HCT116 (cell line): ENCODE measurements at regions not wholly inside any gene's neighbourhood (a gene's known extent, or its start where the extent isn't known, plus 50 kb on each side); places are given as distances from the start of the nearest gene placed in this dataset.

Source experiments
- ATAC-seq: fragments of 200-7000 bp; cut with Tn5 transposase; 2 replicates; pipeline ENCODE4 v1.9.1; 2020; ENCODE audit warnings: mild to moderate bottlenecking, moderate library complexity
- BruUV-seq: library from RNA; stranded (reverse); fragments of 400-500 nt; replicated peaks from 2 replicates; lab custom pipeline; 2021; lab: Mats Ljungman, UMichigan
- CTCF ChIA-PET: fragments of 300-600 bp; sonication (Branson Sonifier 250); formaldehyde crosslinking; loops from one replicate; lab custom pipeline; 2021; ENCODE audit warnings: antibody characterized with exemption; lab: Charles Lee
- POLR2A ChIA-PET: fragments of 300-600, 350-600 bp; sonication (Branson Sonifier 250); formaldehyde crosslinking; loops from one replicate; lab custom pipeline; 2021; ENCODE audit warnings: antibody characterized with exemption; lab: Charles Lee
- RAD21 ChIA-PET, 2 experiments: fragments of 300-600 bp; sonication (Branson Sonifier 250); formaldehyde crosslinking; loops; one replicate each; lab custom pipeline; 2023; ENCODE audit warnings: low total read pairs in 2 of 2; ENCODE audit not compliant: uncharacterized antibody in 2 of 2, unreplicated experiment in 2 of 2, low non-redundant PET in 1 of 2; lab: Charles Lee
- DNase-seq: peaks from one replicate; pipeline ENCODE4 v3.0.0-alpha.2; 2010; ENCODE audit warnings: low read depth, low spot score
- H2AFZ ChIP-seq: fragments of 200-600 bp; shearing (Covaris generic), sonication (generic); 2 replicates; pipeline ENCODE4 v1.6.1; 2017; ENCODE audit warnings: low read depth, mixed run types, mixed read lengths, antibody characterized with exemption, low read length; ENCODE audit not compliant: poor library complexity, severe bottlenecking
- H3K27ac ChIP-seq: 2 replicates; pipeline ENCODE4 v1.5.1; 2012; ENCODE audit warnings: low read depth, low read length
- H3K27me3 ChIP-seq: fragments of 200-600 bp; sonication (generic); 2 replicates; pipeline ENCODE4 v1.6.1; 2016; ENCODE audit warnings: mixed run types, low read length, mixed read lengths; ENCODE audit not compliant: insufficient read depth
- H3K36me3 ChIP-seq, 2 experiments: fragments of 200-500 bp in 1 of 2; fragments of 200-600 bp in 1 of 2; sonication (Bioruptor generic) in 1 of 2; sonication (generic) in 1 of 2; 2 replicates each; pipeline versions ENCODE4 v1.5.1 to v1.6.1; 2014 to 2016; ENCODE audit warnings: low read length in 2 of 2, inconsistent platforms in 1 of 2, mixed read lengths in 1 of 2, mixed run types in 1 of 2; ENCODE audit not compliant: insufficient read depth in 2 of 2, control insufficient read depth in 1 of 2
- H3K4me1 ChIP-seq, 2 experiments: fragments of 200-600 bp in 1 of 2; sonication (generic) in 1 of 2; 2 replicates each; pipeline versions ENCODE4 v1.5.1 to v1.6.1; 2012 to 2017; ENCODE audit warnings: low read length in 2 of 2, inconsistent platforms in 1 of 2, mild to moderate bottlenecking in 1 of 2, mixed read lengths in 1 of 2, mixed run types in 1 of 2, moderate library complexity in 1 of 2; ENCODE audit not compliant: insufficient read depth in 2 of 2, control insufficient read depth in 1 of 2
- H3K4me2 ChIP-seq: fragments of 200-600 bp; sonication (generic); 2 replicates; pipeline ENCODE4 v1.6.1; 2017; ENCODE audit warnings: mixed run types, low read length, mixed read lengths
- H3K4me3 ChIP-seq, 2 experiments: fragments of 200-600 bp in 1 of 2; sonication (generic) in 1 of 2; replicated peaks in 1 of 2; 2 replicates each; pipeline ENCODE4 v1.5.1; 2011 to 2016; ENCODE audit warnings: low read length in 2 of 2, control low read depth in 1 of 2, low read depth in 1 of 2, mild to moderate bottlenecking in 1 of 2, mixed read lengths in 1 of 2, mixed run types in 1 of 2
- H3K79me2 ChIP-seq: fragments of 200-600 bp; sonication (generic); 2 replicates; pipeline ENCODE4 v1.6.1; 2017; ENCODE audit warnings: mild to moderate bottlenecking, mixed run types, low read length, moderate library complexity, mixed read lengths; ENCODE audit not compliant: insufficient read depth
- H3K9ac ChIP-seq: fragments of 200-600 bp; sonication (generic); 2 replicates; pipeline ENCODE4 v1.6.1; 2016; ENCODE audit warnings: low read length, mixed read lengths
- H3K9me2 ChIP-seq: fragments of 200-600 bp; sonication (generic), shearing (Covaris generic); 2 replicates; pipeline ENCODE4 v1.6.1; 2017; ENCODE audit warnings: mixed run types, mild to moderate bottlenecking, moderate library complexity; ENCODE audit not compliant: insufficient read depth
- H3K9me3 ChIP-seq, 2 experiments: fragments of 200-500 bp in 1 of 2; fragments of 200-600 bp in 1 of 2; sonication (Bioruptor generic) in 1 of 2; sonication (generic) in 1 of 2; 2 replicates each; pipeline ENCODE4 v1.6.1; 2014 to 2017; ENCODE audit warnings: low read length in 2 of 2, mixed read lengths in 2 of 2, inconsistent platforms in 1 of 2, low read depth in 1 of 2, mild to moderate bottlenecking in 1 of 2, mixed run types in 1 of 2, moderate library complexity in 1 of 2; ENCODE audit not compliant: control insufficient read depth in 1 of 2, insufficient read depth in 1 of 2
- H4K20me1 ChIP-seq: fragments of 200-600 bp; sonication (generic), shearing (Covaris generic); 2 replicates; pipeline ENCODE4 v1.6.1; 2017; ENCODE audit warnings: mixed run types, mild to moderate bottlenecking, moderate library complexity; ENCODE audit not compliant: insufficient read depth
- CBX3 ChIP-seq: IDR thresholded peaks from 2 replicates; pipeline ENCODE4 v1.6.1; 2012; ENCODE audit warnings: low read depth
- CTCF ChIP-seq, 3 experiments: fragments of 200-600 bp in 1 of 3; sonication (generic) in 1 of 3; IDR thresholded peaks in 2 of 3; conservative IDR thresholded peaks in 1 of 3; 2 replicates each; pipeline ENCODE4 v1.5.1; 2012 to 2017; ENCODE audit warnings: low read depth in 2 of 3, low read length in 2 of 3, antibody characterized with exemption in 1 of 3, borderline replicate concordance in 1 of 3, control low read depth in 1 of 3, mild to moderate bottlenecking in 1 of 3, mixed read lengths in 1 of 3, mixed run types in 1 of 3, moderate library complexity in 1 of 3; ENCODE audit not compliant: insufficient read depth in 1 of 3
- POLR2AphosphoS5 ChIP-seq: IDR thresholded peaks from 2 replicates; pipeline ENCODE4 v1.6.1; 2011; ENCODE audit warnings: mild to moderate bottlenecking, low read depth, low read length, moderate library complexity
- SRF ChIP-seq: IDR thresholded peaks from 2 replicates; pipeline ENCODE4 v1.6.1; 2012; ENCODE audit warnings: low read depth
- YY1 ChIP-seq: IDR thresholded peaks from 2 replicates; pipeline ENCODE4 v1.6.1; 2011; ENCODE audit warnings: low read length, low read depth, moderate library complexity, mild to moderate bottlenecking; ENCODE audit not compliant: insufficient replicate concordance; ENCODE audit errors: extremely low read depth
- ZBTB33 ChIP-seq: IDR thresholded peaks from 2 replicates; pipeline ENCODE4 v1.6.1; 2011; ENCODE audit warnings: mild to moderate bottlenecking, low read length, moderate library complexity; ENCODE audit not compliant: insufficient replicate concordance; ENCODE audit errors: extremely low read depth
- ZFX ChIP-seq: fragments of 450-650 bp; IDR thresholded peaks from 2 replicates; pipeline ENCODE4 v1.6.1; 2017
- intact Hi-C: fragments of 100-400 bp; cut with micrococcal nuclease; formaldehyde crosslinking; loops from 2 replicates; pipeline ENCODE4 v1.10.0; 2022

GRCh38 chr13:40096357-40096901 is 441.0 kb downstream of the COG6 start:
- TF ChIP-seq SRF, result no peak
- TF ChIP-seq ZFX, result no peak
- TF ChIP-seq POLR2AphosphoS5, result no peak
- TF ChIP-seq ZBTB33, result no peak
- no peak for TF ChIP-seq CBX3
- no peaks in the 10 kb centered on the region for H4K20me1 ChIP-seq
- H3K9me2 ChIP-seq, result no peaks in the 10 kb centered on the region
- H3K4me3 ChIP-seq, result no peak overlapping the region
- ChIA-PET RAD21 (no interaction called here), CTCF (no interaction called here), POLR2A (no interaction called here)
- H3K9me3 ChIP-seq, result 0 out of 4 replicates have a peak, but pooled peaks cover 0 to 4% of the 10 kb centered on the region in 2 experiments
- H3K27ac ChIP-seq, result no peak overlapping the region
- no peaks in the 10 kb centered on the region for H3K4me1 ChIP-seq
- H3K36me3 ChIP-seq, result no peaks in the 10 kb centered on the region
- H3K79me2 ChIP-seq, result no peaks in the 10 kb centered on the region
- H3K9ac ChIP-seq, result no peak overlapping the region
- DNase-seq (no peak), ATAC-seq (no peak)
- no peak overlapping the region for H3K4me2 ChIP-seq
- BruUV-seq, result no TSS peak
- H2AFZ ChIP-seq, result no peak overlapping the region
- intact Hi-C loops, result no loop called here
- H3K27me3 ChIP-seq, result no peaks in the 10 kb centered on the region

GRCh38 chr13:40098246-40098645 is 442.8 kb downstream of the COG6 start:
- Histone ChIP-seq H2AFZ (no peak overlapping the region), H3K9me2 (no peaks in the 10 kb centered on the region), H3K4me1 (peaks cover 3 to 12% of the 10 kb centered on the region in 2 experiments; a peak in 3 of 4 replicates), H4K20me1 (no peaks in the 10 kb centered on the region), H3K9me3 (0 out of 4 replicates have a peak, but pooled peaks cover 0 to 4% of the 10 kb centered on the region in 2 experiments), H3K9ac (no peak overlapping the region), H3K4me2 (no peak overlapping the region), H3K79me2 (no peaks in the 10 kb centered on the region), H3K4me3 (no peak overlapping the region), H3K36me3 (no peaks in the 10 kb centered on the region), H3K27ac (no peak overlapping the region), H3K27me3 (no peaks in the 10 kb centered on the region)
- intact Hi-C loops, result no loop called here
- RAD21 ChIA-PET, result no interaction called here
- ATAC-seq (no peak), DNase-seq (no peak)
- POLR2A ChIA-PET, result no interaction called here
- no TSS peak for BruUV-seq
- TF ChIP-seq YY1 (no peak), CTCF (IDR thresholded peaks at IDR 0.05 in 2 of 3, conservative IDR thresholded peaks at IDR 0.05 in 1 of 3; ENCODE audit: borderline replicate concordance in 1 of 3, insufficient read depth in 1 of 3, low read depth in 2 of 3, low read length in 2 of 3) (no peak)
- CTCF ChIA-PET, result no interaction called here
